ENCODE measurements at regions not wholly inside any gene's neighbourhood (a gene's known extent, or its start where the extent isn't known, plus 50 kb on each side); places are given as distances from the start of the nearest gene placed in this dataset.
"Not testable (repeated sequence)": the region's sequence is repeated elsewhere in the genome, so short reads cannot be mapped to it uniquely, and the experiment has no call there.

DNA sequence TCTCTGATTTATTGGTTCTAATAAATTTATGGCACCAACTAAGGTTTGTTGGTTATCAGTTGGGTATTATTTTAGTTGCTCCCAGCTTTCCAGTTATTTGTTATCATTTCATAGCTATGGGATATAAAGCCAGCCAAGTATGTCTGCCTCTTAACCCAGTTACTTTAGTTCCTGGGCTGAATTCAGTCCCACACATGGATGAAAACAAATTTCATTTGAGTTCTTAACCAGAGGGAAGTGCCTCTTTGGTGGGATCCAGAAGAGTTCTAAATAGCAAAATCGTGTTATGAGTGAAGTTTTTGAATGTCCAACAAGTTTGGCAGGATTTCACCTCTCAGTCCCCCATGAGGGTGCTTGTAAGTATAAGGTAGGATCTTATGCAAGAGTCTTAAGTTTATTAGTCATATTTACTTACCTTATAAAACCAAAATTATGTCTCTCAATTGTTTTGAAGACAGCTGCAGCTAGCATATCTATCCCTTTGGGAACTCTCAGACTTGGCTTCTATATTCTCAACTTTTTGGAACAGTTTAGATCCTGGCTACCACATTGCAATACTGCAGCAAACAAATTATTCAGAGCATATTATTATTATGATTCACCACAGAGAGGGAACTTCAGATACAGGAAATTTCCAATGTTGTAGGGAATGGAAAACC is 683.6 kb downstream of the BCKDHB start:
- Histone ChIP-seq H3K4me3 (ENCODE audit: low read depth in 1 of 3, low read length in 3 of 3) (no peak overlapping the region), H3K9ac (ENCODE audit: low read depth in 1 of 2, low read length in 2 of 2) (no peak overlapping the region), H3K9me3 (ENCODE audit: control insufficient read depth in 4 of 4, low read length in 3 of 4) (no peaks in the 10 kb centered on the region), H3K27ac (ENCODE audit: low read depth in 1 of 2, low read length in 2 of 2) (no peak overlapping the region), H3K27me3 (ENCODE audit: control insufficient read depth in 4 of 4, insufficient read depth in 4 of 4, low read length in 3 of 4) (no peaks in the 10 kb centered on the region), H3K4me1 (ENCODE audit: control insufficient read depth in 4 of 4, insufficient read depth in 4 of 4, low read length in 3 of 4) (no peaks in the 10 kb centered on the region), H3K36me3 (ENCODE audit: control insufficient read depth in 4 of 4, insufficient read depth in 3 of 4, low read depth in 1 of 4, low read length in 3 of 4) (peaks cover 0 to 2% (median 0%) of the 10 kb centered on the region in 4 donors)
- no peak for DNase-seq (ENCODE audit: low spot score)
- no peak for TF ChIP-seq JUND (IDR thresholded peaks at IDR 0.05)
- TF ChIP-seq, protein P1, sequence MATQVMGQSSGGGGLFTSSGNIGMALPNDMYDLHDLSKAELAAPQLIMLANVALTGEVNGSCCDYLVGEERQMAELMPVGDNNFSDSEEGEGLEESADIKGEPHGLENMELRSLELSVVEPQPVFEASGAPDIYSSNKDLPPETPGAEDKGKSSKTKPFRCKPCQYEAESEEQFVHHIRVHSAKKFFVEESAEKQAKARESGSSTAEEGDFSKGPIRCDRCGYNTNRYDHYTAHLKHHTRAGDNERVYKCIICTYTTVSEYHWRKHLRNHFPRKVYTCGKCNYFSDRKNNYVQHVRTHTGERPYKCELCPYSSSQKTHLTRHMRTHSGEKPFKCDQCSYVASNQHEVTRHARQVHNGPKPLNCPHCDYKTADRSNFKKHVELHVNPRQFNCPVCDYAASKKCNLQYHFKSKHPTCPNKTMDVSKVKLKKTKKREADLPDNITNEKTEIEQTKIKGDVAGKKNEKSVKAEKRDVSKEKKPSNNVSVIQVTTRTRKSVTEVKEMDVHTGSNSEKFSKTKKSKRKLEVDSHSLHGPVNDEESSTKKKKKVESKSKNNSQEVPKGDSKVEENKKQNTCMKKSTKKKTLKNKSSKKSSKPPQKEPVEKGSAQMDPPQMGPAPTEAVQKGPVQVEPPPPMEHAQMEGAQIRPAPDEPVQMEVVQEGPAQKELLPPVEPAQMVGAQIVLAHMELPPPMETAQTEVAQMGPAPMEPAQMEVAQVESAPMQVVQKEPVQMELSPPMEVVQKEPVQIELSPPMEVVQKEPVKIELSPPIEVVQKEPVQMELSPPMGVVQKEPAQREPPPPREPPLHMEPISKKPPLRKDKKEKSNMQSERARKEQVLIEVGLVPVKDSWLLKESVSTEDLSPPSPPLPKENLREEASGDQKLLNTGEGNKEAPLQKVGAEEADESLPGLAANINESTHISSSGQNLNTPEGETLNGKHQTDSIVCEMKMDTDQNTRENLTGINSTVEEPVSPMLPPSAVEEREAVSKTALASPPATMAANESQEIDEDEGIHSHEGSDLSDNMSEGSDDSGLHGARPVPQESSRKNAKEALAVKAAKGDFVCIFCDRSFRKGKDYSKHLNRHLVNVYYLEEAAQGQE (IDR thresholded peaks at IDR 0.05) = no peak
- no peak for TF ChIP-seq FOXA2 (IDR thresholded peaks at IDR 0.05)
- TF ChIP-seq, protein P2, sequence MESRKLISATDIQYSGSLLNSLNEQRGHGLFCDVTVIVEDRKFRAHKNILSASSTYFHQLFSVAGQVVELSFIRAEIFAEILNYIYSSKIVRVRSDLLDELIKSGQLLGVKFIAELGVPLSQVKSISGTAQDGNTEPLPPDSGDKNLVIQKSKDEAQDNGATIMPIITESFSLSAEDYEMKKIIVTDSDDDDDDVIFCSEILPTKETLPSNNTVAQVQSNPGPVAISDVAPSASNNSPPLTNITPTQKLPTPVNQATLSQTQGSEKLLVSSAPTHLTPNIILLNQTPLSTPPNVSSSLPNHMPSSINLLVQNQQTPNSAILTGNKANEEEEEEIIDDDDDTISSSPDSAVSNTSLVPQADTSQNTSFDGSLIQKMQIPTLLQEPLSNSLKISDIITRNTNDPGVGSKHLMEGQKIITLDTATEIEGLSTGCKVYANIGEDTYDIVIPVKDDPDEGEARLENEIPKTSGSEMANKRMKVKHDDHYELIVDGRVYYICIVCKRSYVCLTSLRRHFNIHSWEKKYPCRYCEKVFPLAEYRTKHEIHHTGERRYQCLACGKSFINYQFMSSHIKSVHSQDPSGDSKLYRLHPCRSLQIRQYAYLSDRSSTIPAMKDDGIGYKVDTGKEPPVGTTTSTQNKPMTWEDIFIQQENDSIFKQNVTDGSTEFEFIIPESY (IDR thresholded peaks at IDR 0.05) = no peak
- TF ChIP-seq, protein P3, sequence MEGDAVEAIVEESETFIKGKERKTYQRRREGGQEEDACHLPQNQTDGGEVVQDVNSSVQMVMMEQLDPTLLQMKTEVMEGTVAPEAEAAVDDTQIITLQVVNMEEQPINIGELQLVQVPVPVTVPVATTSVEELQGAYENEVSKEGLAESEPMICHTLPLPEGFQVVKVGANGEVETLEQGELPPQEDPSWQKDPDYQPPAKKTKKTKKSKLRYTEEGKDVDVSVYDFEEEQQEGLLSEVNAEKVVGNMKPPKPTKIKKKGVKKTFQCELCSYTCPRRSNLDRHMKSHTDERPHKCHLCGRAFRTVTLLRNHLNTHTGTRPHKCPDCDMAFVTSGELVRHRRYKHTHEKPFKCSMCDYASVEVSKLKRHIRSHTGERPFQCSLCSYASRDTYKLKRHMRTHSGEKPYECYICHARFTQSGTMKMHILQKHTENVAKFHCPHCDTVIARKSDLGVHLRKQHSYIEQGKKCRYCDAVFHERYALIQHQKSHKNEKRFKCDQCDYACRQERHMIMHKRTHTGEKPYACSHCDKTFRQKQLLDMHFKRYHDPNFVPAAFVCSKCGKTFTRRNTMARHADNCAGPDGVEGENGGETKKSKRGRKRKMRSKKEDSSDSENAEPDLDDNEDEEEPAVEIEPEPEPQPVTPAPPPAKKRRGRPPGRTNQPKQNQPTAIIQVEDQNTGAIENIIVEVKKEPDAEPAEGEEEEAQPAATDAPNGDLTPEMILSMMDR (IDR thresholded peaks at IDR 0.05; ENCODE audit: low read depth, low read length, missing input control) = no peak
- TF ChIP-seq GABPA (IDR thresholded peaks at IDR 0.05 in 1 of 2, conservative IDR thresholded peaks at IDR 0.05 in 1 of 2) = no peak
- TF ChIP-seq FOXA1 (IDR thresholded peaks at IDR 0.05) = no peak
- TF ChIP-seq, protein P4, sequence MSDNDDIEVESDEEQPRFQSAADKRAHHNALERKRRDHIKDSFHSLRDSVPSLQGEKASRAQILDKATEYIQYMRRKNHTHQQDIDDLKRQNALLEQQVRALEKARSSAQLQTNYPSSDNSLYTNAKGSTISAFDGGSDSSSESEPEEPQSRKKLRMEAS (IDR thresholded peaks at IDR 0.05) = no peak
- TF ChIP-seq RAD21 (IDR thresholded peaks at IDR 0.05) = no peak
- no peak for TF ChIP-seq HNF4A (conservative IDR thresholded peaks at IDR 0.05)
- no peak for TF ChIP-seq SP1 (IDR thresholded peaks at IDR 0.05)
- no peak for TF ChIP-seq RXRA (IDR thresholded peaks at IDR 0.05)
- TF ChIP-seq HNF4G (IDR thresholded peaks at IDR 0.05) = no peak
- TF ChIP-seq TAF1 (conservative IDR thresholded peaks at IDR 0.05) = no peak
- TF ChIP-seq YY1 (IDR thresholded peaks at IDR 0.05) = no peak
- TF ChIP-seq, protein P5, sequence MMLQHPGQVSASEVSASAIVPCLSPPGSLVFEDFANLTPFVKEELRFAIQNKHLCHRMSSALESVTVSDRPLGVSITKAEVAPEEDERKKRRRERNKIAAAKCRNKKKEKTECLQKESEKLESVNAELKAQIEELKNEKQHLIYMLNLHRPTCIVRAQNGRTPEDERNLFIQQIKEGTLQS (IDR thresholded peaks at IDR 0.05) = no peak
- TF ChIP-seq EGR1 (IDR thresholded peaks at IDR 0.05; ENCODE audit: low read depth in 2 of 2) = no peak
- no peak for TF ChIP-seq NR2F2 (IDR thresholded peaks at IDR 0.05)
- 52% methylated on average over 1 of the region's 1 CpG for whole genome bisulfite sequencing

DNA sequence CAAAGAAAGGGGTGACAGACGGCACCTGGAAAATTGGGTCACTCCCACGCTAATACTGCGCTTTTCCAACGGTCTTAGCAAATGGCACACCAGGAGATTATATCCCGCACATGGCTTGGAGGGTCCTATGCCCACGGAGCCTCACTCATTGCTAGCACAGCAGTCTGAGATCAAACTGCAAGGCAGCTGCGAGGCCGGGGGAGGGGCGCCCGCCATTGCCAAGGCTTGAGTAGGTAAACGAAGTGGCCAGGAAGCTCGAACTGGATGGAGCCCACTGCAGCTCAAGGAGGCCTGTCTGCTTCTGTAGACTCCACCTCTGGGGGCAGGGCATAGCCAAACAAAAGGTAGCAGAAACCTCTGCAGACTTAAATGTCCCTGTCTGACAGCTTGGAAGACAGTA is 676.8 kb downstream of the BCKDHB start:
- H3K27me3 ChIP-seq (ENCODE audit: control insufficient read depth in 4 of 4, insufficient read depth in 4 of 4, low read length in 3 of 4); H3K27ac ChIP-seq (ENCODE audit: low read depth in 1 of 2, low read length in 2 of 2); H3K9ac ChIP-seq (ENCODE audit: low read depth in 1 of 2, low read length in 2 of 2); DNase-seq (ENCODE audit: low spot score); H3K9me3 ChIP-seq (ENCODE audit: control insufficient read depth in 4 of 4, low read length in 3 of 4); H3K36me3 ChIP-seq (ENCODE audit: control insufficient read depth in 4 of 4, insufficient read depth in 3 of 4, low read depth in 1 of 4, low read length in 3 of 4); H3K4me3 ChIP-seq (ENCODE audit: low read depth in 1 of 3, low read length in 3 of 3); H3K4me1 ChIP-seq (ENCODE audit: control insufficient read depth in 4 of 4, insufficient read depth in 4 of 4, low read length in 3 of 4): not testable (repeated sequence)
- WGBS = 88% methylated on average over 12 of the region's 12 CpGs
